ENCODE measurements at regions not wholly inside any gene's neighbourhood (a gene's known extent, or its start where the extent isn't known, plus 50 kb on each side); places are given as distances from the start of the nearest gene placed in this dataset.

DNA sequence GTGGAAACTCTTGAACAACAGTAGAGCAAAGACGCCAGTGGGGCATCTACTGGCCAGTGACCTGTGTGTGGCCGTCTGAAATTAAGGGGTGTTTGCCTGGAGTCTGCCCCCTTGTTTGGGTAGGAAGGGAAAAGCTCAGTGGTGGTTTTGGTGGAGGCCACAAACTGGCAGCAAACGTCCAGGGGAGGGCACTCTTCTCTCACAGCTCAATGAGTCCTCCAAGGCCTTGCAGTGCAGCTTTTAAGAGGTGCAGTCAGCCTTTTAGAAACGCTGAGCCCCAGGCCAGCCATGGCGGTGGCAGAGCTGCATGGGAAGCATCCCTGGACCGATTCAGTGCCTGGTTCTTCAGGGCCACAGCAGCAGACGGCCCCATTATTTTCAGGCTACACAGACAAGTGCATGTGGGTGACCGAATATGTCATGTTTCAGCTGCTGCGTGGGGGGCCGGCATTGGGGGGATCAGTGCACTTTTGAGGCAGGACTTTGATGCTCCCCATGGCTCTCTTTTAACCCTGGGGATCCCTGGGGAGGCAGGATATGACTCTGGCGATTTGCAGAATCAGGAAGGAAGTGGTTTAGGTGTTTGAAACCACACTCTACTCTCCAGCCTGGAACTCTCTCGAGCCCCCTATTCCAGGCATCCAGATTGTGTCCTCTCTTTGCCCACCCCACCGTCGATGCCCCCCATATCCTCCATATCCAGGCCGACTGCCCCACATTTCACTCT is 414.0 kb downstream of the PRDM2 start:
- TF ChIP-seq, protein P1, sequence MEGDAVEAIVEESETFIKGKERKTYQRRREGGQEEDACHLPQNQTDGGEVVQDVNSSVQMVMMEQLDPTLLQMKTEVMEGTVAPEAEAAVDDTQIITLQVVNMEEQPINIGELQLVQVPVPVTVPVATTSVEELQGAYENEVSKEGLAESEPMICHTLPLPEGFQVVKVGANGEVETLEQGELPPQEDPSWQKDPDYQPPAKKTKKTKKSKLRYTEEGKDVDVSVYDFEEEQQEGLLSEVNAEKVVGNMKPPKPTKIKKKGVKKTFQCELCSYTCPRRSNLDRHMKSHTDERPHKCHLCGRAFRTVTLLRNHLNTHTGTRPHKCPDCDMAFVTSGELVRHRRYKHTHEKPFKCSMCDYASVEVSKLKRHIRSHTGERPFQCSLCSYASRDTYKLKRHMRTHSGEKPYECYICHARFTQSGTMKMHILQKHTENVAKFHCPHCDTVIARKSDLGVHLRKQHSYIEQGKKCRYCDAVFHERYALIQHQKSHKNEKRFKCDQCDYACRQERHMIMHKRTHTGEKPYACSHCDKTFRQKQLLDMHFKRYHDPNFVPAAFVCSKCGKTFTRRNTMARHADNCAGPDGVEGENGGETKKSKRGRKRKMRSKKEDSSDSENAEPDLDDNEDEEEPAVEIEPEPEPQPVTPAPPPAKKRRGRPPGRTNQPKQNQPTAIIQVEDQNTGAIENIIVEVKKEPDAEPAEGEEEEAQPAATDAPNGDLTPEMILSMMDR (IDR thresholded peaks at IDR 0.05) = peak; percentile 46 to 48
- intact Hi-C loops (cut with DNase I) = no loop called here
- ATAC-seq = peak; percentile 94
- H3K27ac ChIP-seq = no peak overlapping the region
- no peaks in the 10 kb centered on the region for H3K9me3 ChIP-seq
- no peaks in the 10 kb centered on the region for H3K27me3 ChIP-seq
- H3K4me1 ChIP-seq = peaks cover 0 to 4% of the 10 kb centered on the region in 2 donors
- H3K4me3 ChIP-seq = no peak overlapping the region
- peak in 3 of 4 donors; percentile 49 to 75 (median 50) for DNase-seq
- H3K36me3 ChIP-seq = no peaks in the 10 kb centered on the region

DNA sequence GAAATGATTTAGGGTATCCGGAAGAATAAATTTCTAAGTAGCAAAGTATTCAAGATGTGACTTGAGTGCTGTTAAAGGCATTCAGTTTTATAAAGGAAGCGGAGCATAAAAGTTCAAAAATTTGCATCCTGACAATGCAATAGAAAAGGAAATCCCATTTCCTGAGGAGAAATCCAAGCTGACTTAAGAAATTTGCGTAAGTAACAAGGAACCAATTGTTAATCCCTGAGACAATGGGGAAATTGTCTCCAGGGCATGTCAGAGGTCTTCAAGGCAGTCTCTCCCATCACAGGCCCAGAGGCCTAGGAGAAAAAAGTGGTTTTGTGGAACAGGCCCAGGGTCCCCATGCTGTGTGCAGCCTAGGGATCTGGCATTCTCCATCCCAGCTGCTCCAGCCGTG is 416.0 kb downstream of the PRDM2 start:
- H3K27ac ChIP-seq = no peak overlapping the region
- H3K36me3 ChIP-seq = no peaks in the 10 kb centered on the region
- intact Hi-C loops (cut with DNase I) = no loop called here
- TF ChIP-seq, protein P1 (IDR thresholded peaks at IDR 0.05) = no peak
- ATAC-seq (no peak), DNase-seq (no peak)
- no peaks in the 10 kb centered on the region for H3K9me3 ChIP-seq
- H3K27me3 ChIP-seq = no peaks in the 10 kb centered on the region
- peaks cover 0 to 4% of the 10 kb centered on the region in 2 donors for H3K4me1 ChIP-seq
- no peak overlapping the region for H3K4me3 ChIP-seq

DNA sequence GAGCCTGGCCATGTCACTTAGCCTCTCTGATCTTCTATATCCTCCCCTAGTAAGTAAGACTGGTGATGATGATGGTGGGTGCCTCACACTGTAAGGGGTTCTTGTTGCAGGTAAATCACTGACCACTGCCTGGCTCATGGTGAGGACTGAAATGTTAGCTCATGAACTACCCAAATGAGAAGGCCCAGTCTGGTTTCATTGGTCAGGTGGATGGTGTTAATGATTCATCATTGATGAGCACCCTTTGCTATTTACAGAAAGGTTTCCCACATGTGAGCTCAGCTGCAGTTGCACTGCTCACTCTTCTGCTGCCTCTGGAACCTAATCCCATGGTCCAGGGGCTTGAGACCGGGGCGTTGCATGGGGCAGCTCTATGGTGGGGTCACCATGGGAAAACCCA is 417.7 kb downstream of the PRDM2 start:
- H3K27ac ChIP-seq = no peak overlapping the region
- H3K27me3 ChIP-seq = no peaks in the 10 kb centered on the region
- intact Hi-C loops (cut with DNase I) = no loop called here
- no peak overlapping the region for H3K4me3 ChIP-seq
- H3K9me3 ChIP-seq = no peaks in the 10 kb centered on the region
- DNase-seq = no peak
- H3K4me1 ChIP-seq = peaks cover 0 to 4% of the 10 kb centered on the region in 2 donors
- no peak for ATAC-seq
- TF ChIP-seq, protein P1 (IDR thresholded peaks at IDR 0.05) = no peak
- no peaks in the 10 kb centered on the region for H3K36me3 ChIP-seq

DNA sequence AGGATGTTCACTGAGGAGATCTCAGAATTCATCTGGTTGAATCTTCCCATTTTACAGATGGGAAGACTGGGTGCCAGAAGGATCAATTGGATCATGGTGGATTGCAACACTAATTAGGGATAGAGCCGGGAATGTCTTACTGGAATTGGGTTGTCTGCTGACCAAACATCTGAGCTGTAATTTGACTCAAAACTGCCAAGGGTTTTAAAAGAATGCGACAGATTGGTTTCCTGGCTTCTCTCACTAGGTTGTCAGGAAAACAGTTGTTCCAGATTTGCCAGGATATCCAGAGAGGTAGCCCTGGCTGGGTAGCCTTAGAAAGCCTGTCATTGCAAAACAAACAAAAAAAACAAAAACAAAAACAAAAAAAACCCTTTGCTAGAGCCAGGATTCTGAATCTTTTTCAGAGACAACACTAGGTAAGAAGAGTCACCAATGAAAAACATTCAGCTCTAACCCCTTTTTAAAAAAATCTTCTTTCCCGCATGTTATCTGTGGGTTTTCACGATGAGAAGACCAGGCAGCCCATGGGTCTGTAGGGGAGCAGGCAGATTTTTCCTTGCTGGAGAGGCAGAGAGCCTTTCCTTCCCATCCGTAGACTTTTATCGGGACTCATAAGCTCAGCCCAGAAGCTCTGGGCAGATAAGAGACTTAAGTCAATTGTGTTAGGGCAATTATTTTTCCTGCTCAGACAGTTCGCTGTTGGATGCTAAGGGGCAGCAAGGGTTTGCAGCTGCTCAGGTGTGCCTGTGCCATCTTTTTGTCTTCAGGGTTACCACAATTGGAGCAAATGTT is 418.9 kb downstream of the PRDM2 start:
- intact Hi-C loops (cut with DNase I) = no loop called here

DNA sequence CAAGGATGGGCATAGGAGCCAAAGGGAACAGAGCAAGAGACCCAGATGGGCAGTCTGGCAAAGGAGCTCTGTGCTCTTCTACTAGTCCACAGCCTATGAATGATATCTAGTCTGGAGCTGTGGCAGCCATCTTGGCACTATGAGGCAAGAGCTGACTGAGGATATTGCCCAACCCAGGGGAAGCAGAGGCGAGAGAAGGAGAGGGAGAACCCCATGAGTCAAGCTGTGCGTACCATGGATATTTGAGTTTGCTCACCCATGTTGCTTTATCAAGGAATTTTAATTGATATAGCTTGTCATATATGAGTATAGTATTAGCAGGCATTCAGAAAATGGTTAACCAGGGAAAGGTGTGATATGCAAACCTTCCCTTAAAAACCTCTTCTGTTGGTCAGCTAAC is 420.9 kb downstream of the PRDM2 start:
- TF ChIP-seq, protein P1 (IDR thresholded peaks at IDR 0.05) = no peak
- intact Hi-C loops (cut with DNase I) = no loop called here
- no peak overlapping the region for H3K4me3 ChIP-seq
- no peak for DNase-seq
- no peaks in the 10 kb centered on the region for H3K36me3 ChIP-seq
- H3K4me1 ChIP-seq = no peaks in the 10 kb centered on the region
- ATAC-seq = no peak
- H3K27ac ChIP-seq = no peak overlapping the region
- H3K27me3 ChIP-seq = no peaks in the 10 kb centered on the region
- H3K9me3 ChIP-seq = no peaks in the 10 kb centered on the region

More for the DNA sequence above, 418.9 kb downstream of the PRDM2 start:
- TF ChIP-seq, protein P1 (IDR thresholded peaks at IDR 0.05) = no peak
- Histone ChIP-seq H3K27me3 (no peaks in the 10 kb centered on the region), H3K4me3 (no peak overlapping the region), H3K27ac (no peak overlapping the region), H3K36me3 (no peaks in the 10 kb centered on the region), H3K4me1 (peaks cover 0 to 1% of the 10 kb centered on the region in 2 donors), H3K9me3 (no peaks in the 10 kb centered on the region)
- DNase-seq (no peak), ATAC-seq (no peak)
